GM18861 (cell line): ENCODE measurements at regions not wholly inside any gene's neighbourhood (a gene's known extent, or its start where the extent isn't known, plus 50 kb on each side); places are given as distances from the start of the nearest gene placed in this dataset.

Source experiments
- ATAC-seq: cut with Tn5 transposase; IDR thresholded peaks from one replicate; pipeline ENCODE4 v1.9.1; 2021; ENCODE audit not compliant: unreplicated experiment

GRCh38 chr2:199629301-199629700 is 171.6 kb upstream of the SATB2 start:
- ATAC-seq = no peak

- no peak for ATAC-seq
Measured at GRCh38 chr2:199627417-199627816, 169.7 kb upstream of the SATB2 start.

- ATAC-seq = no peak
Measured at GRCh38 chr2:199624958-199625357, 167.2 kb upstream of the SATB2 start.

- no peak for ATAC-seq
Measured at GRCh38 chr2:199612509-199613130, 154.9 kb upstream of the SATB2 start.

- ATAC-seq = no peak
Measured at GRCh38 chr2:199607914-199608313, 150.2 kb upstream of the SATB2 start.

GRCh38 chr2:199606193-199606780 is 148.5 kb upstream of the SATB2 start:
- ATAC-seq = no peak

GRCh38 chr2:199603721-199604291 is 146.1 kb upstream of the SATB2 start:
- ATAC-seq = no peak

- ATAC-seq = no peak
Measured at GRCh38 chr2:199602896-199603717, 145.4 kb upstream of the SATB2 start.

- peak; percentile 57 for ATAC-seq
Measured at GRCh38 chr2:199602271-199602895, 144.6 kb upstream of the SATB2 start.

GRCh38 chr2:199596549-199596948 is 138.8 kb upstream of the SATB2 start:
- no peak for ATAC-seq

- no peak for ATAC-seq
Measured at GRCh38 chr2:199594443-199594842, 136.7 kb upstream of the SATB2 start.

GRCh38 chr2:199591826-199592225 is 134.1 kb upstream of the SATB2 start:
- no peak for ATAC-seq

GRCh38 chr2:199590321-199591203 is 132.8 kb upstream of the SATB2 start:
- no peak for ATAC-seq

- no peak for ATAC-seq
Measured at GRCh38 chr2:199589306-199589705, 131.6 kb upstream of the SATB2 start.

- ATAC-seq = no peak
Measured at GRCh38 chr2:199588054-199588453, 130.3 kb upstream of the SATB2 start.

GRCh38 chr2:199586646-199587045 is 128.9 kb upstream of the SATB2 start:
- no peak for ATAC-seq

- no peak for ATAC-seq
Measured at GRCh38 chr2:199583676-199584075, 125.9 kb upstream of the SATB2 start.

- ATAC-seq = no peak
Measured at GRCh38 chr2:199581935-199582360, 124.2 kb upstream of the SATB2 start.

GRCh38 chr2:199581408-199581807 is 123.7 kb upstream of the SATB2 start:
- no peak for ATAC-seq

GRCh38 chr2:199575416-199575815 is 117.7 kb upstream of the SATB2 start:
- no peak for ATAC-seq
